Activated naive CD8-positive, alpha-beta T cell treated with anti-CD3 and anti-CD28 coated beads, Interleukin-2, amount 10 ng/mL, durations not matched to agents 7 days and 5 days (primary cell): ENCODE measurements at regions not wholly inside any gene's neighbourhood (a gene's known extent, or its start where the extent isn't known, plus 50 kb on each side); places are given as distances from the start of the nearest gene placed in this dataset.
"Not testable (repeated sequence)": the region's sequence is repeated elsewhere in the genome, so short reads cannot be mapped to it uniquely, and the experiment has no call there.

Experiments
- ATAC-seq: fragments of 150-1000 bp; cut with Tn5 transposase; one replicate; pipeline ENCODE4 v1.10.0; 2021; ENCODE audit warnings: low read depth, moderate library complexity
- POLR2A ChIA-PET: fragments of 350-600 bp; sonication (Branson Sonifier 250); formaldehyde crosslinking; loops from one replicate; lab custom pipeline; 2021; ENCODE audit warnings: antibody characterized with exemption; lab: Charles Lee
- DNase-seq: peaks from one replicate; pipeline ENCODE4 v3.0.0; 2021
- H3K27ac Mint-ChIP-seq: one replicate; pipeline ENCODE4 v1.8.0; 2022; ENCODE audit warnings: mild to moderate bottlenecking, mixed read lengths
- H3K27me3 Mint-ChIP-seq: one replicate; pipeline ENCODE4 v1.8.0; 2022; ENCODE audit warnings: mild to moderate bottlenecking, moderate library complexity, mixed read lengths
- H3K36me3 Mint-ChIP-seq: one replicate; pipeline ENCODE4 v1.8.0; 2021; ENCODE audit warnings: mild to moderate bottlenecking, mixed read lengths
- H3K4me1 Mint-ChIP-seq: one replicate; pipeline ENCODE4 v1.8.0; 2021; ENCODE audit warnings: mixed read lengths
- H3K4me3 Mint-ChIP-seq: one replicate; pipeline ENCODE4 v1.8.0; 2022; ENCODE audit warnings: mild to moderate bottlenecking, moderate library complexity, mixed read lengths
- H3K9me3 Mint-ChIP-seq: one replicate; pipeline ENCODE4 v1.8.0; 2021; ENCODE audit warnings: mixed read lengths

- no peak overlapping the region for H3K27ac Mint-ChIP-seq
- ATAC-seq (no peak), DNase-seq (no peak)
- no peaks in the 10 kb centered on the region for H3K4me1 Mint-ChIP-seq
- no peak overlapping the region for H3K4me3 Mint-ChIP-seq
- POLR2A ChIA-PET, result no interaction called here
- peaks cover 2% of the 10 kb centered on the region for H3K27me3 Mint-ChIP-seq
- H3K36me3 Mint-ChIP-seq, result no peaks in the 10 kb centered on the region
- no peaks in the 10 kb centered on the region for H3K9me3 Mint-ChIP-seq
These were observed 168.3 kb upstream of the TLE4 start for GRCh38 chr9:79403495-79403894.

- no peak for DNase-seq
- H3K36me3 Mint-ChIP-seq, result no peaks in the 10 kb centered on the region
- no peaks in the 10 kb centered on the region for H3K27me3 Mint-ChIP-seq
- H3K4me1 Mint-ChIP-seq, result no peaks in the 10 kb centered on the region
- POLR2A ChIA-PET, result no interaction called here
- H3K9me3 Mint-ChIP-seq, result no peaks in the 10 kb centered on the region
- ATAC-seq, result no peak
- no peak overlapping the region for H3K4me3 Mint-ChIP-seq
- no peak overlapping the region for H3K27ac Mint-ChIP-seq
These were observed 163.6 kb upstream of the TLE4 start for GRCh38 chr9:79408200-79408599.

- Mint-ChIP-seq H3K9me3 (no peaks in the 10 kb centered on the region), H3K4me1 (no peaks in the 10 kb centered on the region), H3K36me3 (no peaks in the 10 kb centered on the region), H3K27ac (no peak overlapping the region), H3K27me3 (no peaks in the 10 kb centered on the region), H3K4me3 (no peak overlapping the region)
- no peak for ATAC-seq
- DNase-seq, result no peak
- POLR2A ChIA-PET, result no interaction called here
These were observed 163.1 kb upstream of the TLE4 start for GRCh38 chr9:79408617-79409016.

GRCh38 chr9:79409182-79409823 is 162.5 kb upstream of the TLE4 start:
- H3K9me3 Mint-ChIP-seq, result no peaks in the 10 kb centered on the region
- H3K27me3 Mint-ChIP-seq, result no peaks in the 10 kb centered on the region
- no peaks in the 10 kb centered on the region for H3K4me1 Mint-ChIP-seq
- no peak for ATAC-seq
- H3K27ac Mint-ChIP-seq, result no peak overlapping the region
- no peak for DNase-seq
- POLR2A ChIA-PET, result no interaction called here
- H3K36me3 Mint-ChIP-seq, result no peaks in the 10 kb centered on the region
- no peak overlapping the region for H3K4me3 Mint-ChIP-seq

- Mint-ChIP-seq H3K4me3 (no peak overlapping the region), H3K9me3 (peaks cover 14% of the 10 kb centered on the region), H3K4me1 (no peaks in the 10 kb centered on the region), H3K36me3 (no peaks in the 10 kb centered on the region), H3K27ac (no peak overlapping the region), H3K27me3 (no peaks in the 10 kb centered on the region)
- POLR2A ChIA-PET, result no interaction called here
- DNase-seq (no peak), ATAC-seq (no peak)
These were observed 145.9 kb upstream of the TLE4 start for GRCh38 chr9:79425840-79426239.

GRCh38 chr9:79428422-79428821 is 143.3 kb upstream of the TLE4 start:
- Mint-ChIP-seq H3K9me3 (peaks cover 14% of the 10 kb centered on the region), H3K36me3 (no peaks in the 10 kb centered on the region), H3K4me1 (no peaks in the 10 kb centered on the region), H3K27me3 (no peaks in the 10 kb centered on the region), H3K27ac (no peak overlapping the region), H3K4me3 (no peak overlapping the region)
- POLR2A ChIA-PET, result no interaction called here
- ATAC-seq (no peak), DNase-seq (no peak)

GRCh38 chr9:79430619-79431018 is 141.1 kb upstream of the TLE4 start:
- ATAC-seq (no peak), DNase-seq (no peak)
- Mint-ChIP-seq H3K4me1 (no peaks in the 10 kb centered on the region), H3K36me3 (no peaks in the 10 kb centered on the region), H3K27me3 (no peaks in the 10 kb centered on the region), H3K4me3 (no peak overlapping the region), H3K9me3 (peaks cover 11% of the 10 kb centered on the region), H3K27ac (no peak overlapping the region)
- POLR2A ChIA-PET, result no interaction called here

GRCh38 chr9:79431019-79431679 is 140.6 kb upstream of the TLE4 start:
- no peaks in the 10 kb centered on the region for H3K36me3 Mint-ChIP-seq
- ATAC-seq, result no peak
- no peaks in the 10 kb centered on the region for H3K4me1 Mint-ChIP-seq
- H3K9me3 Mint-ChIP-seq, result peaks cover 7% of the 10 kb centered on the region
- no peak overlapping the region for H3K27ac Mint-ChIP-seq
- H3K4me3 Mint-ChIP-seq, result no peak overlapping the region
- DNase-seq, result no peak
- H3K27me3 Mint-ChIP-seq, result no peaks in the 10 kb centered on the region
- POLR2A ChIA-PET, result no interaction called here

GRCh38 chr9:79432485-79432884 is 139.3 kb upstream of the TLE4 start:
- Mint-ChIP-seq H3K36me3 (no peaks in the 10 kb centered on the region), H3K4me1 (no peaks in the 10 kb centered on the region), H3K4me3 (no peak overlapping the region), H3K27me3 (no peaks in the 10 kb centered on the region), H3K9me3 (peaks cover 6% of the 10 kb centered on the region), H3K27ac (no peak overlapping the region)
- POLR2A ChIA-PET, result no interaction called here
- DNase-seq (no peak), ATAC-seq (no peak)

- no peaks in the 10 kb centered on the region for H3K27me3 Mint-ChIP-seq
- no peak overlapping the region for H3K27ac Mint-ChIP-seq
- H3K4me1 Mint-ChIP-seq, result no peaks in the 10 kb centered on the region
- ATAC-seq, result no peak
- POLR2A ChIA-PET, result no interaction called here
- H3K9me3 Mint-ChIP-seq, result peaks cover 6% of the 10 kb centered on the region
- no peak for DNase-seq
- H3K4me3 Mint-ChIP-seq, result no peak overlapping the region
- H3K36me3 Mint-ChIP-seq, result no peaks in the 10 kb centered on the region
These were observed 138.1 kb upstream of the TLE4 start for GRCh38 chr9:79433703-79434102.

GRCh38 chr9:79439221-79439620 is 132.5 kb upstream of the TLE4 start:
- H3K36me3 Mint-ChIP-seq, H3K4me1 Mint-ChIP-seq, POLR2A ChIA-PET, H3K9me3 Mint-ChIP-seq, H3K27ac Mint-ChIP-seq, ATAC-seq, H3K27me3 Mint-ChIP-seq: not testable (repeated sequence)
- DNase-seq, result peak; percentile 30
- H3K4me3 Mint-ChIP-seq, result peak overlapping the region; percentile 28

- no peaks in the 10 kb centered on the region for H3K27me3 Mint-ChIP-seq
- H3K4me3 Mint-ChIP-seq, result no peak overlapping the region
These were observed 125.0 kb upstream of the TLE4 start for GRCh38 chr9:79446523-79447307.

GRCh38 chr9:79447308-79447605 is 124.5 kb upstream of the TLE4 start:
- no peak overlapping the region for H3K27ac Mint-ChIP-seq
- H3K4me1 Mint-ChIP-seq, result no peaks in the 10 kb centered on the region
- H3K27me3 Mint-ChIP-seq, result no peaks in the 10 kb centered on the region
- ATAC-seq (no peak), DNase-seq (no peak)
- H3K36me3 Mint-ChIP-seq, result peaks cover under 1% of the 10 kb centered on the region
- no peak overlapping the region for H3K4me3 Mint-ChIP-seq
- H3K9me3 Mint-ChIP-seq, result peaks cover under 1% of the 10 kb centered on the region
- POLR2A ChIA-PET, result no interaction called here

More at GRCh38 chr9:79446523-79447307, 125.0 kb upstream of the TLE4 start:
- Mint-ChIP-seq H3K27ac (no peak overlapping the region), H3K9me3 (no peaks in the 10 kb centered on the region), H3K4me1 (no peaks in the 10 kb centered on the region), H3K36me3 (no peaks in the 10 kb centered on the region)
- DNase-seq (no peak), ATAC-seq (no peak)
- POLR2A ChIA-PET, result no interaction called here

- Mint-ChIP-seq H3K4me3 (no peak overlapping the region), H3K27me3 (no peaks in the 10 kb centered on the region), H3K36me3 (peaks cover 3% of the 10 kb centered on the region), H3K4me1 (no peaks in the 10 kb centered on the region), H3K27ac (no peak overlapping the region), H3K9me3 (peaks cover 3% of the 10 kb centered on the region)
- DNase-seq (no peak), ATAC-seq (no peak)
- POLR2A ChIA-PET, result no interaction called here
These were observed 124.0 kb upstream of the TLE4 start for GRCh38 chr9:79447762-79448161.
